HT1080 (cell line): ENCODE measurements at regions not wholly inside any gene's neighbourhood (a gene's known extent, or its start where the extent isn't known, plus 50 kb on each side); places are given as distances from the start of the nearest gene placed in this dataset. TPM values are rescaled to one million over a fixed set of nuclear protein-coding genes. Genes with fewer than 3 reads are reported as not detected.

Experiments used
- DNase-seq: peaks from one replicate; pipeline ENCODE4 v3.0.0-alpha.2; 2015; ENCODE audit warnings: low read depth
- small RNA-seq: library from RNA; depleted of rRNA; stranded (forward); fragments of <200 nt; gene quantifications from one replicate; pipeline ENCODE3, GENCODE V24; 2014

DNA sequence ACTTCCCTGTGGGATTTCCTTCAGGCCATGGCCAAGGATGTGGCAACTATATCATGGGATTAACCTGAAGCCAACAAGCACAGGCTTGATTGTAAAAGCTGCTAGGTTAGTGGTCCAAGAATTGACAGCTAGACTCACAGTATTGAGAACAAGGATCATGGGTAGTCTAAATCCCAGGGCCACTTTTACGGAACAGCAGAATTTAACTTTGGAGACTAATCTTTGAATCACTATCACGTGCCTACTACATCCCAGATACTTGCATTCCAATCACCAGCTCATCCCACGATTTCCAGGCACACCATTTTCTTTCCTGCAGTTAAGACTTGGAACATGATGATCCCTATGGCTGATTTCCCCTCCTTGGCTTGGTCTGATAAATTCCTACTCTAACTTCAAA is 65.6 kb upstream of the ADO start:
- peak; percentile 72 for DNase-seq

DNA sequence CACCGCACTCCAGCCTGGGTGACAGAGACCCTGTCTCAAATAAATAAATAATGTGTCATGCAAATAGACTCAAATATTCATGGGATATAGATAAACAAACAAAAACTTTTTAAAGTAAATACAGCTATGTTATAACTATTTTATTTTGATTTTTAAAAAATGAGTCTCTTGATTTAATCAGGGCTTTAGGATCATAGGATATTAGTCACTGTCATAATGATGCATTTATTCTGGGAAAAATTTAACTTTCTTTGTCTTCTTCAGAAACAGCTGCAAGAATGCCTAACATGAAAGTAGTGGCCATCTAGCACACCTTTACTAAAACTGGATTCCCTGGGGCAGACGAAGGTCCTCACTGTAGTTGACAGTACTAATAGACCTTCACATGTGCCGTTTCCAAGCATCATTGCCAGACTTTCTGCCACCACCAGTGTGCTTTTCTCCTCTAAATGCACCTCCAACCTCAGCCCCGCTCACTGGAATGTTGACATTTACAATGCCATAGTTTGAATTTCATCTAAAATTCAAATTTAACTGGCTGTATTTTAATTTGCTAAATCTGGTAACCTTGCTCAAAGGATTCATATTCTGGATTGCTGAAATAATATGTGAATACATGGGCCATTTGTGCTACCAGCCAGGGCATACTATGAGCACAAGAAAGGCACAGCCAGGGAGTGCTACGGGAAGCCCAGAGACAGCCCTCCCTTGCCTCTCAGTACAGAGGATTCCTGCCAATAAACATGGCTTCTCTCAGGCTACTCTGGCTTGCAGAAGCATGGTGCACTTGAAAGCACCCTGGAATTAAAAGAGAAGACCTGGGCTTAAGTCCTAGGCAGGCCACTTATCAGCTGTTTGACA is 63.4 kb upstream of the ADO start:
- DNase-seq = no peak

GRCh38 chr10:62741996-62742395 is 62.5 kb upstream of the ADO start:
- DNase-seq = no peak

GRCh38 chr10:62742536-62743061 is 61.9 kb upstream of the ADO start:
- no peak for DNase-seq

- DNase-seq = peak; percentile 58
Observed at GRCh38 chr10:62744136-62744535, 60.4 kb upstream of the ADO start.

GRCh38 chr10:62745581-62745980 is 58.9 kb upstream of the ADO start:
- no peak for DNase-seq

GRCh38 chr10:62746951-62747729 is 57.4 kb upstream of the ADO start:
- DNase-seq = no peak

- DNase-seq = no peak
Observed at GRCh38 chr10:62748386-62748785, 56.1 kb upstream of the ADO start.

- DNase-seq = no peak
Observed at GRCh38 chr10:62749093-62749683, 55.3 kb upstream of the ADO start.

Small RNAs in the stretch of these regions (small RNA-seq; reads per million reads assigned to genes)
- not detected for gene ALDH7A1P4
